NCI-H1092 treated with DMSO at 0.1 percent for 48 hours (cell line): ENCODE measurements at regions not wholly inside any gene's neighbourhood (a gene's known extent, or its start where the extent isn't known, plus 50 kb on each side); places are given as distances from the start of the nearest gene placed in this dataset.
"Not testable (repeated sequence)": the region's sequence is repeated elsewhere in the genome, so short reads cannot be mapped to it uniquely, and the experiment has no call there.

Experiments
- DNase-seq: peaks from one replicate; lab custom pipeline; 2025; lab: John Stamatoyannopoulos, UW

DNA sequence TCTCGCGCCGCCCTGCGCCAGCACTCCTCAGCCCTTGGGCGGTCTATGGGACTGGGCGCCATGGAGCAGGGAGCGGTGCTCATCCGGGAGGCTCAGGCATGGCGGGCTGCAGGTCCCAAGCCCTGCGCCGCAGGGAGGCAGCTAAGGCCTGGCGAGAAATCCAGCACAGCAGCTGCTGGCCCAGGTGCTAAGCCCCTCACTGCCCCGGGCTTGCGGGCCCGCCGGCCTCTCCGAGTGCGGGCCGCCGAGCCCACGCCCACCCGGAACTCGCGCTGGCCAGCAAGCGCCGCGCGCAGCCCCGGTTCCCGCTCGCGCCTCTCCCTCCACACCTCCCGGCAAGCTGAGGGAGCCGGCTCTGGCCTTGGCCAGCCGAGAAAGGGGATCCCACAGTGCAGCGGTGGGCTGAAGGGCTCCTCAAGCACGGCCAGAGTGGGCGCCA, 1517.2 kb downstream of the GRIK2 start:
- not testable (repeated sequence) for DNase-seq

DNA sequence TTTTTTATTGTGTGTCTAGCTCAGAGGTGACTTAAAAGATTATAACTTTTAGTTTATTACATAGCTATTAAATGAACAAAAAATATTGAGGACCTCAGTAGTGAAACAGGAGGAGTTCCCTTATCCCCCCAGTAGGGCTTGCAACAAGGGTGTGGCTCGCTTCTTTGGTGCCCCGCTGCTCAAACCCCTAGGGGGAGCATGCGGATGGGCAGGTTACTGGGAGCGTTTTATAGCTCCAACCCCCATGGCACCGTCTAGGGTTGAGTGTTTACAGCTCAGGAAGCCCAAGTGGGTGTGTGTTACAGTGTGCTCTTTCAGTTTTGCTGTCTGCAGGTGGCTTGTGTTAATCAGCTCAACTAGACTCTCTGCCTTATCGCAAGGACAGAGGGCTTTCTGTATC, 1513.7 kb downstream of the GRIK2 start:
- no peak for DNase-seq

DNA sequence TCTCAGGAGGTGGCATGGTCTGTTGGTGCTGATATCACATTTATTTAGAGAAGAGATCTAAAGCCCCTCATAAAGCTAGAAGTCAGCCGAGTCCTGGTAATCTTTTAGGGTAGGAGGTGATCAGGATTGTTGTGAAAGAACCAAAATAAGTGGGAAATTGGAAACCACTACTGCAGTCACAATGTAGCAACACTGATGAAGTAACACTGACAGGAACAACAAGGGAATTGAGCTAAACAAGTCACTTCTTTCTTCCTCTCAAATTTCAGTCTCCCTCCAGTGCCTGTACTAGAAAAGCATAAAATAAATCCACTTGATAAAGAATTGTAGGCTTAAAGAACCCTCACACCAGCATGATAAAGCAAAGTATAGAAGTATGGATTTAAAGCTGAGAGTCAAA, 1509.0 kb downstream of the GRIK2 start:
- DNase-seq = no peak

DNA sequence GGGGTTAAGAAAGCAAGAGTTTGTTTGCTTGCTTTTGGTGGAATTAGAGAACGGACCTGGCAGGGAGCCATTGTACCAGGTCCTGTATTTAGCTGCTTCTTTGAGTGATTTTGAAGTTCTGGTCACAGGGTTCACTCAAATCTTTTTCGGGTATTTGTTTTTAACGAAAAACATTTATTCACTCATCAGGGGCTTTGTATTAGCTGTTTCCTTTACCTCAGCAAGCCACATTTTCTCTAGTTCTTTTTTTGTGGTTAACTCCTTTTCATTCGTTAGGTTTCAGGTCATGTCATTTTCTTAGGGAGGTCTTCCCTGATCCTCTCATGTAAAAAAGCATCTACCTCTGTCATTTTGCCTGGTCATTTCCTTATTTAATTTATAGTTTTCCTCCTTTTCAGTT, 1502.2 kb downstream of the GRIK2 start:
- DNase-seq = no peak

DNA sequence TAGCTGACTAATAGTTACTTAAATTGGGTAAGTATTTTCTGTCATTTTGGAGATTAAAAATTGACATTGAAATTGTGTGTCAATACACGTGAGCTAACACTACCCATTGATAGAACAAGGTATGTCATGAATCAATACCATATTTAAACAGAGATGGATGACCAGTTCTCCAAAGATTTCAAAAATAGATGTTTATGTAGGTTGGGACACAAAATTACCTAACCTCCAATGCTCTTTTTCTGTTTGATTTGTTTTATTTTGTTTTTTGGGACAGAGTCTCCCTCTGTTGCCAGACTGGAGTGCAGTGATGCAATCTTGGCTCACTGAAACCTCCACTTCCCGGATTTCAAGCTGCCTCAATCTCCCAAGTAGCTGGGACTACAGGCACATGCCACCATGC, 1491.7 kb downstream of the GRIK2 start:
- no peak for DNase-seq

DNA sequence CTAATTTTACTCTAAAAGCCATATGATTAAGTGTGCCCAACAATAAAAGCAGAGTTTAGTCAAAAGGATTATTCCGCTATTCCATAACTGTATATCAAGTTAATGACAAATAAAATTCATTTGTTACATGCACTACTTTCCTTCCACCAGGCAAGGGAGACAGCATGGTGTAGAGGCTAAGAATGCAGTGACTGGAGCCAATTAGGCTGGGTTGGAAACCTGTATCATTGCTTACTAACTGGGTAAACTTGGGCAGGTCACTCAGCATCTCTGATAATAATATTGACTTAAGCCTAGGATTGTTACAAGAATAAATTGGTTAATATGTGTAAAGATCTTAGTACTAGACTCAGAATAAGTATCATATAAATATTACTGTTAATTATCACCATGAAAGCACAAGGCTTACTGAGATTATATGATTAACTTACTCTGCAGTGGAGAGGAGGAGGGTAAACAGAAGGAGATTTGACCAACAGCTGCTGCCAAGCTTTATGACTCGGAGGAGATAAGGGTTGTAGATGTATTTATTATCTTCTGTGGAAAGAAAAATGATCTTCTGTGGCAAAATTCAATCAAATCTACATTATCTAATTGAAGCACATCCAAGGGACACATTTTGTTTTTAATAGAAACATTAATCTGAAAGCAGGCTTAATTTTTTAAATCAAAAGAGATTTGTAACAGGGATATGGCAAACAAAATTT, 1459.9 kb downstream of the GRIK2 start:
- DNase-seq = peak; percentile 22

DNA sequence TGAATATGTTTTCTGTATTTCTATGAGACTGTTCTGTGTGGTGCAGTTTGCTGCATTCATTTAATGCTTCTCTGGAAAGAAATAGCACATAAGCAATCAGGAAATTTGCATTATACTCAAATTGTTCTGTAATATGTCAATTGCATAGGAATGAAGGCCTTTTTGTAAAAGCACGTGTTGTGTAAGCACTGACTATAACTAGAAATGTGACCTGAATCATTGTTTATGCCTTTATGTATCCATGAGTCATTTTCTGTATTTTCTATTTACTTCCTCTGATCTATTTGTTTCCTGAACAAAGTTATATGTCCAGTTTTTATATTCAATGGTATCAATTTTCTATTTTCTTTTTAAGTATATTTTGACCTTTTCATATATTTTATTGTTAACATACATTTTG, 1455.3 kb downstream of the GRIK2 start:
- no peak for DNase-seq

DNA sequence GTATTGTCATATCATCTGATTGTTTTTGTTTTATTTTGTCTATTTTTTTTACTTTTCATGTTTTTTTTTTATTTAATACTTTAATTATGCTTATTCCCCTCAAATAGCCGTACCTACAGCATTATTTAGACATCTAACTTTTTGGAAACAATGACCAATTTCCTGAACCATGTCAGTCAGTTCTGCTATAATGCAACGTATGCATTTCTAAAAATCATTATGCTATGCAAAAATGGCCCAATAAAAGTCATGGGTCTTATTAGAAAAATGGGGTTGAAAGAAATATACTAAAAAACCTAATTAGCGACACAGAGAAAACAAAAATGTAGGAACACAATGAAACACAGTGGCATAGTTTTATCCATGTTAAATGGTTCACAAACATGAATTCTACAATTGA, 1454.7 kb downstream of the GRIK2 start:
- no peak for DNase-seq

DNA sequence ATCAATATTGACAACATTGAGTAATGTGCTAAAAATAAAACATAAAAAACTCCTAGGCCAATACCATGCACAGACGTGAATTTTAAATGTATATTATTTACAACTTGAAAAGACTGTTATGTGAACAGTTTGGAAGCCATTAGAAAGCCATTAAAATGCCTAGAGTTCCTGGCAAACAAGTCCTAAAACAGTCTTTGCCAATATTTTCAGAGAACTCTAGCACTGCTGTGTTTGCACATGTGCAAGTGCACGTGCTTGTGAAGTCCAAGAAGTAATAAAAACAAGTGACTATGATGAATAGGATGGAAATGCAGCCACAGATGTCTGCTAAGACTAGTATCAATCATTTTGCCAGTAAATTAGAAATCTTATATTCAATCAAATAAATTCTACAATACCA, 1447.6 kb downstream of the GRIK2 start:
- DNase-seq = no peak

DNA sequence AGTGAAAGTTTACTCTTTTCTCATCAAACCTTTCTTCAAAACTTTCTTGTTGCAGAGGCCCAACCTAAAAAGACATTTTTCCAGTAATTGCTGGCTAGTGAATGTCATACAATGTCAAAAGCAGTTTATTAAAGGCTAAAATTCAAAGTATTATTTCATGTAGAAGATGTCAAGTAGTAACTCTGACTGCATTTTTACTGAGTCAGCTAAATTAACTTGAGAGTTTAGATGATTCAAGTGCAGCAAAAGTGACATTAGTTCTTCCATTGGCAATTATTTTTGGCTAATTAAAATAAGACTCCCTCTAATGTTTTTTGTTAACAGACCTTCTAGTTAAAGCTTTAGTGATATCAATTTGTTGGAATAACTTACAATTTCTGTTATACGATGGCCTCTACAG, 1438.5 kb downstream of the GRIK2 start:
- no peak for DNase-seq

DNA sequence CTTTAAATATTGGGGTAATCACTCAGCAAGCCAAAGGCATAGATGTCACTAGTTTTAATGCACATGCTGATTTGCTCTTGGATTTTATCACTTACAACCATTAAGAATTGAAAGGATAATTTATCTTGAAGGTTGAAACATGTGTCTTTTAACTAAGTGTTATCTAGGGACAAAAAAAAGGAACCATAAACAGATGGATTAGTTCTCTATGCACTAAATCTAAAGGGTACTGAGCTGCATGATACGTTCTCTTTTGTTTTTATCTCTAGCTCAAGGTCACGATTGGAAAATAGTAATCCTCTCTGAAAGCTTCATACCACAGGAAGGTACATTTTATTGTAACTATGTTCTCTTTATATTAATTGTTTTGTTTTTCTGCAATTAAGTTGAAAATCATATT, 1426.6 kb downstream of the GRIK2 start:
- no peak for DNase-seq

DNA sequence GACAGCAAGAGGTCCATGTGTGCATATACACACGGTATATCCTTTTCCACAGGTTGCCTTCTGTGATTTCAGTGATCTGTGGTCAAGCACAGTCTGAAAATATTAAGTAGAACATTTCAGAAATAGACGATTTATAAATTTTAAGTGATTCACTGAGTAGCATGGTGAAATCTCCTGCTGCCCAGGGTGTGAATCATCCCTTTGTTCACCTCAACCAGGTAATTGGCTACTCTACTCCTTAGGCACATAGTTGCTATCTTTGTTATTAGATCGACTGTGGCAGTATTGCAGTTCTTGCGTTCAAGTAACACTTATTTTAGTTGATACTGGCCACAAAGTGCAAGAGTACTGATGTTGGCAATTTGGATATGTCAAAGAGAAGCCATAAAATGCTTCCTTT, 1421.7 kb downstream of the GRIK2 start:
- DNase-seq = no peak

DNA sequence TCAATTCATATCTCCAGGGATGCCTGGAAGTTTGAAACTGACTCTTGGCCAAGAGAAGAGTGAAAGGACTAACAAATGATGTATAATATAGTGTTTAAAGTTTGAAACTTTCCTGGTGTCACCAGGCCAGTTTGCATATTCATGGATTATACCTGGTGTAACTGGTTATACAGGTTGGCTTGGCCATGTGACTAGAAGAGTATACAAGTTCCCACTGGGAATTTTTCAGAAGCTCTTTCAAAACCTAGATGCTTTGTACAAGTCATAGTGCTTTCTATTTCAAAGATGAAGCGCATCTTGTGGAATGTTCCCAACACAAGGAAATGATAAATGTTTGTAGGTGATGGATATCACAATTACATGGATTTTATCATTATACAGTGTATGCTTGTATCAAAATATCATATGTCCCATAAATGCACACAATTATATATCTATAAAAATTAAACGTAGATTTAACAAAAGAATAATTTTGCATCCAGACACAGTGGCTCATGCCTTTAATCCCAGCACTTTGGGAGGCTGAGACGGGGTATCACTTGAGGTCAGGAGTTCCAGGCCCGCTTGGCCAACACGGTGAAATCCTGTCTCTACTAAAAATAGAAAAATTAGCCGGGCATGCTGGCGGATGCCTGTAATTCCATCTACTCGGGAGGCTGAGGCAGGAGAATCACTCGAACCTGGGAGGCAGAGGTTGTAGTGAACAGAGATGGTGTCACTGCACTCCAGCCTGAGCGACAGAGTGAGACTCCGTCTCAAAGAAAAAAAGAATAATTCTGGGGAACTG, 1420.2 kb downstream of the GRIK2 start:
- DNase-seq = no peak

DNA sequence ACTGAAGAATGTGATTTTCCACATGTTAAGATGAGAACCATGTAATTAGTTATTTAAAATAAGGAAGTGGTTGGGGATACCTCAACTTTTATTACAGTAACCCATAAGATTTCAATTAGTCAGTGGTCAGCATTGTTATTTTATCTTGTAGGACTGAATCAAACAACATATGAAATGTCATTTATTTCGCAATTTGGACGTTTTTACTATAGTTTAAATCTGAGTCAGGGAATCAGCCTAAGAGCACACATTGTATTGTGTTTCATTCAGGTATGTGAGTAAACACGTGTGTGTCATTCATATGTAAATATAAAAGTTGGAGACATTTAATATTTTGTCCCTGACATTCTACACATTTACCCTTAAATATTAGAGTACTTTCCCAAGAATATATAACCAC, 1418.7 kb downstream of the GRIK2 start:
- DNase-seq = no peak

DNA sequence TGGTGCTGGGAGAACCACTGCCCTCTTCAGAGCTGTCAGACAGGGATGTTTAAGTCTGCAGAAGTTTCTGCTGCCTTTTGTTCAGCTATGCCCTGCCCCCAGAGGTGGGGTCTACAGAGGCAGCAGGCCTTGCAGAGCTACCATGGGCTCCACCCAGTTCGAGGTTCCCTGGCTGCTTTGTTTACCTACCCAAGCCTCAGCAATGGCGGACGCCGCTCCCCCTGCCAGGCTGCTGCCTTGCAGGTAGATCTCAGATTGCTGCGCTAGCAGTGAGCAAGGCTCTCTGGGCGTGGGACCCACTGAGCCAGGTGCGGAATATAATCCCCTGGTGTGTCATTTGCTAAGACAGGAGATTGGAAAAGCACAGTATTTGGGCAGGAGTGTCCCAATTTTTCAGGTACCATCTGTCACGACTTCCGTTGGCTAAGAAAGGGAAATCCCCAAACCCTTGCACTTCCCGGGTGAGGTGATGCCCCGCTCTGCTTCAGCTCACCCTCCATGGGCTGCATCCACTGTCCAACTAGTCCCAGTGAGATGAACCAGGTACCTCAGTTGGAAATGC, 1415.5 kb downstream of the GRIK2 start:
- not testable (repeated sequence) for DNase-seq

DNA sequence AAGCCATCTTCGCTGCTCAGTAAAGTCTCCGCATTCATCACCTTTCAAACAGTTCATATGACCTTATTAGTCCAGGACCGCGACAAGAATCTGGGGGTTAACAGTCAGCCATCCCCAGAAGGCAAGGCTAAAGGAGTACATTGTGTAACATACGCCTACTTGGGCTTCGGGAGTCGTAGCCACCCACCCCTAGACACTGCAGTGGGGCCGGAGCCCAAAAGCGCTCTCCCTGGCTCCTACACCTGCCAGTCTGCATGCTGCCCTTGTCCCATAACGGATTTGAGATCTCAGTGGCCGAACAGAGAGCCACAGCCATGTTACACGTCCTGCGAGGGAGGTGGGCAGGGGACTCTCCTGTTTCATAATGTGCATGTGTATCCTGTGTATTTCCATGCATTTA, 1405.5 kb downstream of the GRIK2 start:
- no peak for DNase-seq

DNA sequence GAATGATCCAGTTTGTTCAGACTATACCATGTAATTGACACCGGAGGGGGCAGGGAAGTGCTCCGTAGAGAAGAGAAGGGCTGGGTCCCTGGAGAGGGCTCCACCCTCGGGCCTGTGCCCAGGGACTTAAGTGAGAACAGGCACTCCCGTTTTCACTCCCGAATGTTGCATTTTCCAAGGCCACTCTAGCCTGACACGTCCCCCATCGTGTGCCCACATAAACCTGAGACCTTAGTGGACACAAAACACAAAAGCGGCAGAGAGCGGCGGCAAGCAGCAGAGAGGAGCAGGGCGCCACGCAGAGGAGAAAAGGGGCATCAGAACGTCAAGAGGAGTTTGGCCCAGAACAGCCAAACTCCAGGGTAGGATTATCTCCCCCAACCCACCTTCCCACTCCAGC, 1405.1 kb downstream of the GRIK2 start:
- DNase-seq = no peak

DNA sequence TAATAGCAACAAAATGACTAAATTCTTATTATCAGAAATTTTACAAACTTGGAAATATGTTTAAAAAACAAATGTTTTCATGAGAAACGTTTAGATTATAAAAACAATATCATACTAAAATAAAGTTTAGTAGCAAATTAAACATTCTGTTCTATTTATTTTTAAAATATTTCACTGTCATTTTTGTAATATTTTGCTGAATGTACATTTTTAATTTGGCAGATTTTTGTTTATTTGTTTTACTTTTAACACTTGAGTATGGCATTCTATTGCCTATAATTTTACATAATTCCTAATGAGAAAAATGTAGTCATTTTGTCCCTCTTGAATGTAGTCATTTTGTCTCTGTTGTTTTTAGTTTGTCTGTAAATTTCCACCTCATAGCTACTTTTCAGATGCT, 1400.2 kb downstream of the GRIK2 start:
- no peak for DNase-seq

DNA sequence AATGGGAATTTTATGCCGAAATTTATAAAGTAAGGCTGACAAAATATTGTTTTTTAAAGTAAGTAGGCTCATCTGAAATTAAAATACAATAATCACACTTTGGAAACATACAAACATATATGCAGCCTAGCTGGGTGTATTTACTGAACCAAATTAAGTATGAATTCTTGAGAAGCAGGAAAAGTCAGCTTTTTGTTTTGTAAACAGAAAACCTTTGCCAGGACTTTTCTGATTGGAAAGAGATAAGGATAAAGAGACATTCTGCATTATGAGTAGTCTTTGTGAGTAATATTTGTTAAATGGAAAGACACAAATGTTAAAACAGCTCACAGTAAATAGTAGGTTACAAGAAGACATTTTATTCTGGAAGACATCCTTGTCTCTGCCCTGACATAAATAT, 1380.8 kb downstream of the GRIK2 start:
- DNase-seq = no peak

DNA sequence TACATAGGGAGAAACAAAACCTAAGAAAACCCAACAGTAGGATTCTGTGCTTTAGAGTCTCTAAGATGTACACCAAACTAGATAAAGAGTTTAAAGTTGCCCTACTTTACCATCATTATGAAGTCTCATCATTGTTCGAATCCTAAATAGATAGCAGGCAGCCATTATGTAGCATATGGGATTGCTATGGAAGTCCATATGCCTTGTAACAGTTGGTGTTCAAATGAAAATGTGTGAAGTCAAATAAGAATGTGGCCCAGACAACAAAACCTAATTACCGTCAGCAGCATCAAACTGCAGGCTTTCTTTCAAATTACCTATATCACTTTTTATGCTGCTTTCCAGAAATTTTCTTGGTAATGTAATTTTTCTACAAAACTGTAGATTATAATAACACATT, 1380.1 kb downstream of the GRIK2 start:
- DNase-seq = no peak

DNA sequence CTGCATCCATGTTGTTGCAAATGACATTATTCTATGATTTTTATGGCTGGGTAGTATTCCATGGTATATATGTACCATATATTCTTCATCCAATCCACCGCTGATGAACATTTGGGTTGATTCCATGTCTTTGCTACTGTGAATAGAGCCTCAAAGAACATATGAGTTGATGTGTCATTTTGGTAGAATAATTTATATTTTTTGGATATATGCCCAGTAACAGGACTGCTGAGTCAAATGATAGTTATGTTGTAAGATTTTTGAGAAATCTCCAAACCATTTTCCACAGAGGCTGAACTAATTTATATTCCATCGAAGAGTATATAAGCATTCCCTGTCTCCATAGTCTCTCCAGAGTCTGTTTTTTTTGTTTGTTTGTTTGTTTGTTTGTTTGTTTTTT, 1373.5 kb downstream of the GRIK2 start:
- DNase-seq = no peak

DNA sequence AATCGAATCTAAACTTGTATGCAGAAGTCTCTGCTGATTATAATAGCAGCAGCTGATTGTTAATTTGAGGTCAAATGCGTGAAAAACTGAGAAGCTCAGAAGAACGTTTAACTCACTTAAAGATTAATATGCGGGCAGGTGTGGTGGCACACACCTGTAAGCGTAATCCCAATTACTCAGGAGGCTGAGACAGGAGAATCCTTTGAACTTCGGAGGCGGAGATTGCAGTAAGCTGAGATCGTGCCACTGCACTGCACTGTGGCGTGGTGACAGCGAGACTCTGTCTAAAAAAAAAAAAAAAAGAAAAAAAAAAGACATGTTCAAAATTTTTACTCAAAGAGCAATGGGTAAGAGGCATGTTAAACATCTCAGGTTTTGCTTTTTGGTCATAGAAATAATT, 1370.8 kb downstream of the GRIK2 start:
- no peak for DNase-seq

DNA sequence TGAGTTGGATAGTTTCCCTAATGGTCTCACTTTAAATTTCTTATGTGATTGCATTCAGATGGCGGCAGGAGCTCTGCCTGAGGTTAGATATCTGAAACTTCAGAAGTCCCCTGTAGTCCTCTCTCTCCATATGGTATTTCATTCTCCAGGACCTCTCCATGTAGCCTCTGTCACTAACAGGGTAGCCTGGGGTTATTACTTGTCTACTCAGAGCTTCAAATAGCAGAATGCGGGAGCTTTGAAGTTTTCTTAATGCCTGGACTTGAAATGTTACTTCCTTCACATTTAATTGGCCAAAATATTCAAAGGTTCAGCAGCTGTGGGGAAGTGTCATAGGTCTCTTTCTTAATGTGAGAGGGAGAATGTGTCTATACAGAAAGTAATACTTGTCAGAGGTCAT, 1370.4 kb downstream of the GRIK2 start:
- DNase-seq = no peak
